Keratinocyte (primary cell): ENCODE measurements at regions not wholly inside any gene's neighbourhood (a gene's known extent, or its start where the extent isn't known, plus 50 kb on each side); places are given as distances from the start of the nearest gene placed in this dataset.

Source experiments
- CTCF ChIP-seq, 3 experiments: IDR thresholded peaks in 1 of 3; conservative IDR thresholded peaks in 1 of 3; optimal IDR thresholded peaks in 1 of 3; 2 replicates in 2 of 3; 3 replicates in 1 of 3; pipeline versions ENCODE3 to v1.5.1; 2011; ENCODE audit warnings: low read length in 3 of 3, mild to moderate bottlenecking in 3 of 3, moderate library complexity in 2 of 3, control low read depth in 1 of 3, inconsistent platforms in 1 of 3; ENCODE audit not compliant: insufficient read depth in 2 of 3; ENCODE audit errors: extremely low read depth in 1 of 3
- EZH2 ChIP-seq: IDR thresholded peaks from one replicate; pipeline ENCODE4 v1.6.1; 2012; ENCODE audit warnings: inconsistent platforms, mild to moderate bottlenecking, low read length, moderate library complexity

- TF ChIP-seq CTCF (optimal IDR thresholded peaks at IDR 0.05 in 1 of 3, IDR thresholded peaks at IDR 0.05 in 1 of 3, conservative IDR thresholded peaks at IDR 0.05 in 1 of 3; ENCODE audit: extremely low read depth in 1 of 3, insufficient read depth in 2 of 3, low read length in 3 of 3): no peak
- TF ChIP-seq EZH2: no peak
These were observed 819.6 kb upstream of the PTPRD start for GRCh38 chr9:11432361-11432760.
